COLO668 (cell line): ENCODE measurements at regions not wholly inside any gene's neighbourhood (a gene's known extent, or its start where the extent isn't known, plus 50 kb on each side); places are given as distances from the start of the nearest gene placed in this dataset.
"Not testable (repeated sequence)": the region's sequence is repeated elsewhere in the genome, so short reads cannot be mapped to it uniquely, and the experiment has no call there.

Experiments
- DNase-seq: peaks from one replicate; lab custom pipeline; 2025; ENCODE audit not compliant: unreplicated experiment; lab: John Stamatoyannopoulos, UW

- not testable (repeated sequence) for DNase-seq
Observed at GRCh38 chr1:60606921-60607320, 475.4 kb upstream of the NFIA start.

- no peak for DNase-seq
Observed at GRCh38 chr1:60600532-60600931, 481.8 kb upstream of the NFIA start.

GRCh38 chr1:60599574-60599973 is 482.8 kb upstream of the NFIA start:
- DNase-seq: no peak

GRCh38 chr1:60598041-60598910 is 484.1 kb upstream of the NFIA start:
- no peak for DNase-seq

- DNase-seq: no peak
Observed at GRCh38 chr1:60596791-60597750, 485.3 kb upstream of the NFIA start.

GRCh38 chr1:60591583-60591982 is 490.8 kb upstream of the NFIA start:
- no peak for DNase-seq

GRCh38 chr1:60589916-60590315 is 492.4 kb upstream of the NFIA start:
- no peak for DNase-seq

- no peak for DNase-seq
Observed at GRCh38 chr1:60589046-60589748, 493.2 kb upstream of the NFIA start.

- DNase-seq: no peak
Observed at GRCh38 chr1:60584371-60584770, 498.0 kb upstream of the NFIA start.

GRCh38 chr1:60583696-60584095 is 498.7 kb upstream of the NFIA start:
- no peak for DNase-seq

GRCh38 chr1:60581455-60582220 is 500.7 kb upstream of the NFIA start:
- no peak for DNase-seq

- no peak for DNase-seq
Observed at GRCh38 chr1:60577029-60577428, 503.5 kb upstream of the C1orf87 start.

- DNase-seq: no peak
Observed at GRCh38 chr1:60575326-60575977, 501.9 kb upstream of the C1orf87 start.

GRCh38 chr1:60573726-60574409 is 500.3 kb upstream of the C1orf87 start:
- DNase-seq: no peak

- no peak for DNase-seq
Observed at GRCh38 chr1:60573121-60573520, 499.6 kb upstream of the C1orf87 start.

GRCh38 chr1:60572378-60572777 is 498.8 kb upstream of the C1orf87 start:
- no peak for DNase-seq

GRCh38 chr1:60571811-60572210 is 498.2 kb upstream of the C1orf87 start:
- no peak for DNase-seq

- DNase-seq: no peak
Observed at GRCh38 chr1:60569189-60569588, 495.6 kb upstream of the C1orf87 start.

GRCh38 chr1:60567256-60567655 is 493.7 kb upstream of the C1orf87 start:
- DNase-seq: no peak
